Ishikawa (cell line): ENCODE measurements at regions not wholly inside any gene's neighbourhood (a gene's known extent, or its start where the extent isn't known, plus 50 kb on each side); places are given as distances from the start of the nearest gene placed in this dataset.

ENCODE experiments used
- CEBPB ChIP-seq: IDR thresholded peaks from 2 replicates; pipeline ENCODE4 v1.6.1; 2012
- CREB1 ChIP-seq: IDR thresholded peaks from 2 replicates; pipeline ENCODE4 v1.6.1; 2012; ENCODE audit warnings: low read depth
- EGR1 ChIP-seq: IDR thresholded peaks from 2 replicates; pipeline ENCODE4 v1.6.1; 2012
- EP300 ChIP-seq: IDR thresholded peaks from 2 replicates; pipeline ENCODE4 v1.6.1; 2012; ENCODE audit warnings: borderline replicate concordance
- FOXM1 ChIP-seq: IDR thresholded peaks from 2 replicates; pipeline ENCODE4 v1.6.1; 2012; ENCODE audit warnings: low read depth, borderline replicate concordance
- NFIC ChIP-seq: IDR thresholded peaks from 2 replicates; pipeline ENCODE4 v1.6.1; 2012
- RAD21 ChIP-seq: IDR thresholded peaks from 2 replicates; pipeline ENCODE4 v1.6.1; 2012; ENCODE audit warnings: low read depth
- TAF1 ChIP-seq: IDR thresholded peaks from 2 replicates; pipeline ENCODE4 v1.6.1; 2012; ENCODE audit warnings: low read depth, mild to moderate bottlenecking
- TCF12 ChIP-seq: IDR thresholded peaks from 2 replicates; pipeline ENCODE4 v1.6.1; 2012; ENCODE audit warnings: low read depth
- TEAD4 ChIP-seq: IDR thresholded peaks from 2 replicates; pipeline ENCODE4 v1.6.1; 2012
- YY1 ChIP-seq: IDR thresholded peaks from 2 replicates; pipeline ENCODE4 v1.6.1; 2012; ENCODE audit warnings: low read depth
- ZBTB7A ChIP-seq: IDR thresholded peaks from 2 replicates; pipeline ENCODE4 v1.6.1; 2012; ENCODE audit warnings: low read depth
- TF ChIP-seq, protein P1 (sequence below): IDR thresholded peaks from 2 replicates; pipeline ENCODE4 v1.6.1; 2012; ENCODE audit warnings: low read depth, mild to moderate bottlenecking
- TF ChIP-seq, protein P2 (sequence below): IDR thresholded peaks from 2 replicates; pipeline ENCODE4 v1.6.1; 2012
- TF ChIP-seq, protein P3 (sequence below): IDR thresholded peaks from 2 replicates; pipeline ENCODE4 v1.6.1; 2012

DNA sequence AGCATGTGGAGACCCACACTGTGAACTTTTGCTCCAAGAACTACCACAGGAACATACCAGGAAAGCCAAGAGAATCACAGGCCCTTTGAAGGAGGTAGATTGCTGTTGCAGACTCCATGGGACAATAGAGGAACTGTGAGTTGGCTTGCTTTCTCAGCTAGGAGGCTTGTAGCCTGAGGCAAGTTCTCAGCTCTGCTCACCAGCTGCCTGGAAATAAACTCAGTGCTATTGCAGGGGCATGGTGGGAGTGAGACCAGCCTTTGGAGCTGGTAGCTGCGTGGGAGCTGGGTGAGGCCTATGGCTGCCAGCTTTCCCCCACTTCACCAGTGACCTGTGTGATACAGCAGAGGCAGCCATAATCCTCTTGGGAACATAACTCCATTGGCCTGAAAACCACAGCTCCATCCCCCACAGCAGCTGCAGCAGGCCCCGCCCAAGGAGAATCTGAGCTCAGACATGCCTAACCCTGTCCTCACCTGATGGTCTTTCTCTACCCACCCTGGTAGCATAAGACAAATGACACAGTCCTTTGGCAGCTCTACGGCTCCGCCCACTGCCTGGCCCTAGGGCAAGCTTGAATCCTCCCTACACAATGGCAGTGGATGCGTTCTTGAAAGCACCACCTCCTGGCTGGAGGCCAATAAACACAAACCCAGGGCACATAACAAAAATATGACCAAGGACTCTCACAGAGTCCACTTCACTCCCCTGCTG is 389.5 kb downstream of the KIF4B start:
- TF ChIP-seq CEBPB, result no peak
- TF ChIP-seq, protein P1, sequence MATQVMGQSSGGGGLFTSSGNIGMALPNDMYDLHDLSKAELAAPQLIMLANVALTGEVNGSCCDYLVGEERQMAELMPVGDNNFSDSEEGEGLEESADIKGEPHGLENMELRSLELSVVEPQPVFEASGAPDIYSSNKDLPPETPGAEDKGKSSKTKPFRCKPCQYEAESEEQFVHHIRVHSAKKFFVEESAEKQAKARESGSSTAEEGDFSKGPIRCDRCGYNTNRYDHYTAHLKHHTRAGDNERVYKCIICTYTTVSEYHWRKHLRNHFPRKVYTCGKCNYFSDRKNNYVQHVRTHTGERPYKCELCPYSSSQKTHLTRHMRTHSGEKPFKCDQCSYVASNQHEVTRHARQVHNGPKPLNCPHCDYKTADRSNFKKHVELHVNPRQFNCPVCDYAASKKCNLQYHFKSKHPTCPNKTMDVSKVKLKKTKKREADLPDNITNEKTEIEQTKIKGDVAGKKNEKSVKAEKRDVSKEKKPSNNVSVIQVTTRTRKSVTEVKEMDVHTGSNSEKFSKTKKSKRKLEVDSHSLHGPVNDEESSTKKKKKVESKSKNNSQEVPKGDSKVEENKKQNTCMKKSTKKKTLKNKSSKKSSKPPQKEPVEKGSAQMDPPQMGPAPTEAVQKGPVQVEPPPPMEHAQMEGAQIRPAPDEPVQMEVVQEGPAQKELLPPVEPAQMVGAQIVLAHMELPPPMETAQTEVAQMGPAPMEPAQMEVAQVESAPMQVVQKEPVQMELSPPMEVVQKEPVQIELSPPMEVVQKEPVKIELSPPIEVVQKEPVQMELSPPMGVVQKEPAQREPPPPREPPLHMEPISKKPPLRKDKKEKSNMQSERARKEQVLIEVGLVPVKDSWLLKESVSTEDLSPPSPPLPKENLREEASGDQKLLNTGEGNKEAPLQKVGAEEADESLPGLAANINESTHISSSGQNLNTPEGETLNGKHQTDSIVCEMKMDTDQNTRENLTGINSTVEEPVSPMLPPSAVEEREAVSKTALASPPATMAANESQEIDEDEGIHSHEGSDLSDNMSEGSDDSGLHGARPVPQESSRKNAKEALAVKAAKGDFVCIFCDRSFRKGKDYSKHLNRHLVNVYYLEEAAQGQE, result no peak
- TF ChIP-seq EGR1, result no peak
- no peak for TF ChIP-seq EP300
- TF ChIP-seq TAF1, result no peak
- no peak for TF ChIP-seq FOXM1
- TF ChIP-seq TEAD4, result no peak

DNA sequence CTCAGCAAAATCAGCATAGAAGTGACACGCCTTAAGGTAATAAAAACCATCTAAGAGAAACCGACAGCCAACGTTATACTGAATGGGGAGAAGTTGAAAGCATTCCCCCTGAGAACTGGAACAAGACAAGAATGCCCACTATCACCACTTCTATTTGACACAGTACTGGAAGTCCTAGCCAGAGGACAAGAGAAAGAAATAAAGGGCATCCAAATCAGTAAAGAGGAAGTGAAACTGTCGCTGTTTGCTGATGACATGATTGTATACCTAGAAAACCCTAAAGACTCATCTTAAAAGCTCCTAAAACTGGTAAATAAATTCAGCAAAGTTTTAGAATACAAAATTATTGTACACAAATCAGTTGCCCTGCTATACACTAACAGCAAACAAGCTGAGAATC is 393.3 kb downstream of the KIF4B start:
- TF ChIP-seq, protein P2, sequence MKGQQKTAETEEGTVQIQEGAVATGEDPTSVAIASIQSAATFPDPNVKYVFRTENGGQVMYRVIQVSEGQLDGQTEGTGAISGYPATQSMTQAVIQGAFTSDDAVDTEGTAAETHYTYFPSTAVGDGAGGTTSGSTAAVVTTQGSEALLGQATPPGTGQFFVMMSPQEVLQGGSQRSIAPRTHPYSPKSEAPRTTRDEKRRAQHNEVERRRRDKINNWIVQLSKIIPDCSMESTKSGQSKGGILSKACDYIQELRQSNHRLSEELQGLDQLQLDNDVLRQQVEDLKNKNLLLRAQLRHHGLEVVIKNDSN, result no peak
- TF ChIP-seq TCF12 (no peak), ZBTB7A (no peak), TEAD4 (no peak), CEBPB (no peak), RAD21 (no peak), CREB1 (no peak), YY1 (no peak), FOXM1 (no peak), EP300 (no peak), EGR1 (no peak), NFIC (no peak), TAF1 (no peak)
- TF ChIP-seq, protein P1, result no peak
- TF ChIP-seq, protein P3, sequence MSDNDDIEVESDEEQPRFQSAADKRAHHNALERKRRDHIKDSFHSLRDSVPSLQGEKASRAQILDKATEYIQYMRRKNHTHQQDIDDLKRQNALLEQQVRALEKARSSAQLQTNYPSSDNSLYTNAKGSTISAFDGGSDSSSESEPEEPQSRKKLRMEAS, result no peak

DNA sequence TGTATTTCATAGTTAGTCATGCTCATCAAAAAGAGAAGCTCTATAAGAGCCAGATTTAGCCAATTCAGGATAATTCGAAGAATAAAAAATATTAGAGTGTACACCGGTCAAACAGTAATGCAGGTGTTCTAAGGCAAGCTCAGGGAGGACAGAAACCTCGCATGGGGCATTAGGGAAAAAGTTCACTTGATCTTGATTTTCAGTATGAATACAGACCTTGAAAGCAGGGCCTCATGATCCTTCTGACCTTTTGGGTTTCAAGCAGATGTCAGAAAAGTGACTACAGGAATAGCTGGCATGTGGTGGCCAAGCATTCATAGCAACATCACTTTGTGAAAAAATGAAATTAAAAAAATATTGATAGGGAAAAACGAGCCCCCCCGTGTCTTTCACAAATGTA is 394.9 kb downstream of the KIF4B start:
- no peak for TF ChIP-seq CEBPB

DNA sequence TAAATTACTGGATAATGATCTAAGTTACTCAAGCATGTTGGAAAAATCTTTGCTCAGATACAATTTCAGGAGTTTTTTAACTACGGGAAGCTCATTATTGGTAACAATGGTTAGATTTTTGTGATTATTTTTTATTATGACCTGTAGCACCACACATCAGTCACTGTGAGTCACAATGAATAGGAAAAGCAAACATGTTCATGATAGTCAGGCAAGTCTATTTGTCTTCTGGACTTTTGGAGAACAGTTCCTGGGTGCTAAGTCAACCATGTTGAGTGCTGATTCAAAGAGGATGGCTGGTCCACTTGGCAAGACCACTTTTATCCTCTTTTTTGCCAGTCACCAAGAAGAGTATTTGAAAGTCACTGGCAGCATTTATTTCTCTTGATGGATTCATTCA is 403.2 kb downstream of the KIF4B start:
- no peak for TF ChIP-seq FOXM1
- TF ChIP-seq EP300, result no peak
- TF ChIP-seq TAF1, result no peak
- TF ChIP-seq ZBTB7A, result no peak
- no peak for TF ChIP-seq NFIC
- TF ChIP-seq, protein P3, result no peak
- TF ChIP-seq, protein P1, result no peak

DNA sequence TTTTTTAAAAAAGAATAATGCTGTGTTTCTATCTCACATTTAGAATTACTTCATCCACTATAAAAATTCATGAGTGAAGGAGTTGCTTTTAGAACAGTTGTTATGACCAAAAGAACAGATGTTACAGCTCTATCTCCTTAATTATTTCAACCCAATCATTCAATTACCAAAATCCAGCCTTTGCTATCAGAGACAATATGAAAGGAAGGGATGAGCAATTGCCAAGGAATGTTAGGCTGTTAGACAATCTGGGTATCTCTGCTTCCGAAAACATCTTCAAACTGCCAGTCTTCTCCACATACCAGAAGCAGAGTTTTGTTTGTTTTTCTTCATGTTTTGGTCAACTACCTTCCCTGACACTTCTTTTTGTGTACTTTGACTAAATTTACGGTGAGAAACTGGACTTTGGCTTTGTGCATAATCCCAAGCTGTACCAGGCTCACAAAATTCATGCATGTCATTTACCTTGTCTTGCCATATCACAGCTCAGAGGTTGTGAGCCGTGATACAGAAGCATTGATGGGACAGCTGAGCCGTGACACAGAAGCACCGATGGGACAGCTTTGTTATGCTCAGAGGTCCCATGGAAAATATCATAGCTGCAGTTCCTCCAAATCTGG is 405.5 kb downstream of the KIF4B start:
- TF ChIP-seq ZBTB7A (no peak), EP300 (no peak), RAD21 (no peak), YY1 (no peak), EGR1 (no peak), TAF1 (no peak), CEBPB (no peak), FOXM1 (no peak), CREB1 (no peak), NFIC (no peak), TEAD4 (no peak), TCF12 (no peak)
- TF ChIP-seq, protein P3, result no peak
- TF ChIP-seq, protein P2, result no peak
- TF ChIP-seq, protein P1, result no peak
